GM12878 (cell line): ENCODE measurements at regions not wholly inside any gene's neighbourhood (a gene's known extent, or its start where the extent isn't known, plus 50 kb on each side); places are given as distances from the start of the nearest gene placed in this dataset.

Experiments
- ATAC-seq: fragments of 200-7000 bp; cut with Tn5 transposase; 3 replicates; pipeline ENCODE4 v1.9.1; 2020; ENCODE audit warnings: mild to moderate bottlenecking, moderate library complexity
- BruUV-seq: library from RNA; stranded (reverse); fragments of 400-500 nt; replicated peaks from 2 replicates; lab custom pipeline; 2021; lab: Mats Ljungman, UMichigan
- CTCF ChIA-PET: fragments of 300-600 bp; sonication (Branson Sonifier 250); formaldehyde crosslinking; extraction: SDS; loops from one replicate; lab custom pipeline; 2021; ENCODE audit warnings: inconsistent platforms; lab: Yijun Ruan, JAX
- POLR2A ChIA-PET: fragments of 350-600 bp; formaldehyde crosslinking; extraction: SDS; loops from one replicate; lab custom pipeline; 2021; ENCODE audit warnings: inconsistent platforms; lab: Charles Lee
- RAD21 ChIA-PET: fragments of 300-600 bp; sonication (Branson Sonifier 250); formaldehyde crosslinking; loops from one replicate; lab custom pipeline; 2023; ENCODE audit warnings: antibody characterized with exemption; ENCODE audit not compliant: unreplicated experiment; lab: Charles Lee
- SMC1A ChIA-PET: fragments of 300-600 bp; sonication (Branson Sonifier 250); formaldehyde crosslinking; loops from one replicate; lab custom pipeline; 2023; ENCODE audit not compliant: unreplicated experiment, uncharacterized antibody; lab: Charles Lee
- DNase-seq: peaks from one replicate; pipeline ENCODE4 v3.0.0-alpha.2; 2011; ENCODE audit warnings: low read depth, low spot score
- FAIRE-seq: peaks from 3 replicates; lab custom pipeline; 2011; peaks lifted over from hg19 to GRCh38; lab: Jason Lieb, UNC
- H2AFZ ChIP-seq: 2 replicates; pipeline ENCODE4 v1.6.0; 2011; ENCODE audit warnings: low read depth, low read length, control low read depth; ENCODE audit not compliant: control insufficient read depth
- H3K27ac ChIP-seq: 2 replicates; pipeline ENCODE4 v1.5.1; 2011; ENCODE audit warnings: control low read depth; ENCODE audit not compliant: control insufficient read depth, insufficient read depth
- H3K27me3 ChIP-seq, 2 experiments: replicated peaks in 1 of 2; 2 replicates each; pipeline versions ENCODE4 v1.6.0 to v1.6.1; 2011; ENCODE audit warnings: low read length in 1 of 2; ENCODE audit not compliant: control insufficient read depth in 2 of 2, insufficient read depth in 2 of 2
- H3K36me3 ChIP-seq, 2 experiments: 2 replicates each; pipeline ENCODE4 v1.5.1; 2011; ENCODE audit warnings: low read length in 1 of 2; ENCODE audit not compliant: control insufficient read depth in 2 of 2, insufficient read depth in 2 of 2
- H3K4me1 ChIP-seq: 2 replicates; pipeline ENCODE4 v1.6.1; 2011; ENCODE audit warnings: mild to moderate bottlenecking, low read length, moderate library complexity, mixed read lengths; ENCODE audit not compliant: control insufficient read depth, insufficient read depth
- H3K4me2 ChIP-seq: 2 replicates; pipeline ENCODE4 v1.6.0; 2011; ENCODE audit warnings: control low read depth; ENCODE audit not compliant: control insufficient read depth, insufficient read depth
- H3K4me3 ChIP-seq: fragments of 200-600 bp; sonication (generic); 2 replicates; pipeline ENCODE4 v1.5.1; 2016
- H3K79me2 ChIP-seq: 2 replicates; pipeline ENCODE4 v1.6.0; 2011; ENCODE audit warnings: low read length; ENCODE audit not compliant: control insufficient read depth, insufficient read depth
- H3K9ac ChIP-seq: 2 replicates; pipeline ENCODE4 v1.8.0; 2011; ENCODE audit warnings: low read length, control low read depth, mixed read lengths; ENCODE audit not compliant: control insufficient read depth, insufficient read depth
- H3K9me3 ChIP-seq: replicated peaks from 3 replicates; pipeline ENCODE4 v1.5.1; 2011; ENCODE audit warnings: mild to moderate bottlenecking, low read length; ENCODE audit not compliant: control insufficient read depth, insufficient read depth
- H4K20me1 ChIP-seq: 2 replicates; pipeline ENCODE4 v1.6.0; 2011; ENCODE audit not compliant: control insufficient read depth, insufficient read depth
- EP300 ChIP-seq, 2 experiments: fragments of 150-350 bp in 1 of 2; IDR thresholded peaks; 2 replicates each; pipeline ENCODE4 v1.6.1; 2011 to 2012; ENCODE audit warnings: low read depth in 2 of 2, low read length in 2 of 2, borderline replicate concordance in 1 of 2, improper control_type of control experiment in 1 of 2, inconsistent platforms in 1 of 2; ENCODE audit not compliant: control insufficient read depth in 1 of 2
- EZH2 ChIP-seq: IDR thresholded peaks from 2 replicates; pipeline ENCODE4 v1.6.1; 2012; ENCODE audit warnings: low read depth, mild to moderate bottlenecking, control low read depth, inconsistent platforms, low read length, borderline replicate concordance; ENCODE audit not compliant: control insufficient read depth
- GABPA ChIP-seq: IDR thresholded peaks from 2 replicates; pipeline ENCODE4 v1.6.1; 2014; ENCODE audit warnings: antibody characterized with exemption, low read depth, mild to moderate bottlenecking, inconsistent platforms
- IKZF2 ChIP-seq, 2 experiments: fragments of 450-650 bp; IDR thresholded peaks; 2 replicates each; pipeline ENCODE4 v1.6.1; 2017; ENCODE audit warnings: mild to moderate bottlenecking in 2 of 2, moderate library complexity in 2 of 2
- POLR2AphosphoS2 ChIP-seq: IDR thresholded peaks from 2 replicates; pipeline ENCODE4 v1.6.1; 2011; ENCODE audit warnings: low read depth, mild to moderate bottlenecking, low read length, improper control_type of control experiment, moderate library complexity
- RAD51 ChIP-seq: fragments of 450-650 bp; IDR thresholded peaks from 2 replicates; pipeline ENCODE4 v1.6.1; 2016; ENCODE audit warnings: moderate library complexity, mild to moderate bottlenecking, inconsistent platforms
- RBBP5 ChIP-seq: fragments of 200-600 bp; sonication (generic); conservative IDR thresholded peaks from 2 replicates; pipeline ENCODE4 v1.6.1; 2016
- SMARCA5 ChIP-seq: fragments of 450-650 bp; IDR thresholded peaks from 2 replicates; pipeline ENCODE4 v1.6.1; 2017; ENCODE audit warnings: mild to moderate bottlenecking
- ZNF217 ChIP-seq: fragments of 450-650 bp; IDR thresholded peaks from 2 replicates; pipeline ENCODE4 v1.6.1; 2017; ENCODE audit warnings: antibody characterized with exemption, mild to moderate bottlenecking
- WGBS: methylation state at CpG from one replicate; pipeline ENCODE4 v1.1.6; 2016; ENCODE audit warnings: low lambda C conversion rate; ENCODE audit not compliant: insufficient replicate concordance, insufficient coverage; ENCODE audit errors: missing lambda C conversion rate; 5-methylcytosine and 5-hydroxymethylcytosine counted together
- in situ Hi-C: fragments of 300-500 bp; cut with MboI; formaldehyde crosslinking; loops from 9 replicates; pipeline ENCODE4 v1.14.3; 2018; ENCODE audit warnings: mixed read lengths
- intact Hi-C: fragments of 100-400 bp; cut with micrococcal nuclease; formaldehyde crosslinking; loops from one replicate; pipeline ENCODE4 v1.14.2; 2022; ENCODE audit not compliant: unreplicated experiment
- TF ChIP-seq, protein P1 (sequence below): fragments of 450-650 bp; IDR thresholded peaks from 2 replicates; pipeline ENCODE4 v1.6.1; 2017; ENCODE audit warnings: borderline replicate concordance
- TF ChIP-seq, protein P2 (sequence below): fragments of 450-650 bp; conservative IDR thresholded peaks from 2 replicates; pipeline ENCODE4 v1.6.1; 2017; ENCODE audit warnings: mild to moderate bottlenecking, moderate library complexity

DNA sequence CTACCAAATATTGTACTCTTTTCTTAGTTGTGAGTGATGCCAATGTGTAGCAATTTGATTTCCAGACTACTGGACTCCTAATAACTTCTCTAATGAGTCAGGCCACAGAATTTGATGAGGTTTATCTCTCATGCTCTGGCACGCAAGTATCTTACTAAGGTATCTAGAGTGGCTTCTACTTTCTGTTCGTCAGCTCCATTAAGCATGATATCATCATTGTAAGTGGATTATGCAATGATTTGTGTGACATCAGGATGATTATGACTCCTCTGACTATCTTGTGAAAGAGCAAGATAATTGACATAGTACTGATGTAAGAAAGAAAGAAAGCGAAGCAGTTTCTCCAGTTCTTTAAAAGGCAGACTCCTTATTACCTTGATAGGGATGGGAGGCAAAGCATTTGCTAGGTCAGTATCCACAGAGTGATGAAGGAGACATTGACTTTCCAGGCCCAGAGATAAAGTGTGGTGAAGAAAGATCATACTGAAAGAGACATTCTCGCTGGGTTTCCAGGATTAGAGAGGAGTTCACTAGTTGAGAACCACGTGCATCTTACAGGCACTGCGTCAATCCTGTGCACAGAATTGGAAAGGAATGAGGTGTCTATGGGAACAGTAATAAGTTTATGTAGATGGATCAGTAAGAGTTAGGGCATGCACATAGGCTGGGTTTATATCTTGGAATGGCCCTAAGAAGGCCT is 161.9 kb upstream of the STK26 start:
- H3K9ac ChIP-seq, result no peak overlapping the region
- ChIA-PET RAD21 (no interaction called here), SMC1A (no interaction called here), CTCF (interaction anchor here (1.1 kb wide), 1 partner anchor 20 kb away, joined by 3 read pairs; no protein-coding TSS in a partner anchor), POLR2A (no interaction called here)
- H3K4me1 ChIP-seq, result no peaks in the 10 kb centered on the region
- no TSS peak for BruUV-seq
- DNase-seq (no peak), FAIRE-seq (no peak), ATAC-seq (no peak)
- no peak overlapping the region for H3K4me3 ChIP-seq
- no peaks in the 10 kb centered on the region for H4K20me1 ChIP-seq
- in situ Hi-C loops (no loop called here), intact Hi-C loops (no loop called here)
- no peaks in the 10 kb centered on the region for H3K36me3 ChIP-seq
- TF ChIP-seq, protein P1, sequence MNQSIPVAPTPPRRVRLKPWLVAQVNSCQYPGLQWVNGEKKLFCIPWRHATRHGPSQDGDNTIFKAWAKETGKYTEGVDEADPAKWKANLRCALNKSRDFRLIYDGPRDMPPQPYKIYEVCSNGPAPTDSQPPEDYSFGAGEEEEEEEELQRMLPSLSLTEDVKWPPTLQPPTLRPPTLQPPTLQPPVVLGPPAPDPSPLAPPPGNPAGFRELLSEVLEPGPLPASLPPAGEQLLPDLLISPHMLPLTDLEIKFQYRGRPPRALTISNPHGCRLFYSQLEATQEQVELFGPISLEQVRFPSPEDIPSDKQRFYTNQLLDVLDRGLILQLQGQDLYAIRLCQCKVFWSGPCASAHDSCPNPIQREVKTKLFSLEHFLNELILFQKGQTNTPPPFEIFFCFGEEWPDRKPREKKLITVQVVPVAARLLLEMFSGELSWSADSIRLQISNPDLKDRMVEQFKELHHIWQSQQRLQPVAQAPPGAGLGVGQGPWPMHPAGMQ, result no peak
- H2AFZ ChIP-seq, result no peak overlapping the region
- H3K27ac ChIP-seq, result no peak overlapping the region
- peaks cover 0 to 2% of the 10 kb centered on the region in 2 experiments; a peak in 1 of 4 replicates for H3K27me3 ChIP-seq
- no peaks in the 10 kb centered on the region for H3K79me2 ChIP-seq
- H3K9me3 ChIP-seq, result no peaks in the 10 kb centered on the region
- no peak overlapping the region for H3K4me2 ChIP-seq
- 37% methylated on average over 6 of the region's 6 CpGs for WGBS

DNA sequence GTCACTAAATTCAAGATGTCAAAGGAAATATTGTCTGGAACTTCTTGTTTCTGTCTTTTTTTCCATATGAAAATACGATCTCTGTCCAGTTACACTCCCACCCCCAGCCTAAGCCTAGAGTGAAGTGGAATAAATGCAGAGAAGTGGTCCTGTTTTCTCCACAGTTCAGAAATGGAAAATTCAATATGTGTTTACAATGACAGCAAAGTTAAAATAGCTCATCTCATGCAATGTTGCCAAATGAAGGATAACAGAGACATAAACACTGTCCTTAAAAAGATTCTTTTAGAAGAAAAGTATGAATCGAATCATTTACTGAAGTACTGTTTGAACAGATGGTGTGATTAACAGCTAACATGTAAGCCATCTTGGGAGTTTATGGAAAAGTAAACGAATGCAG is 160.8 kb upstream of the STK26 start:
- H3K4me2 ChIP-seq, result no peak overlapping the region
- H2AFZ ChIP-seq, result no peak overlapping the region
- DNase-seq, result no peak
- WGBS, result 7% methylated on average over 3 of the region's 3 CpGs
- no peak overlapping the region for H3K4me3 ChIP-seq
- RAD21 ChIA-PET, result no interaction called here
- no peaks in the 10 kb centered on the region for H3K36me3 ChIP-seq
- no peaks in the 10 kb centered on the region for H3K4me1 ChIP-seq
- ATAC-seq, result no peak
- SMC1A ChIA-PET, result interaction anchor here (1.9 kb wide), 1 partner anchor 17 kb away, joined by 4 read pairs; no protein-coding TSS in a partner anchor
- no peak overlapping the region for H3K27ac ChIP-seq
- H3K79me2 ChIP-seq, result no peaks in the 10 kb centered on the region
- CTCF ChIA-PET, result no interaction called here
- intact Hi-C loops (no loop called here), in situ Hi-C loops (no loop called here)
- H3K9me3 ChIP-seq, result no peaks in the 10 kb centered on the region
- H4K20me1 ChIP-seq, result no peaks in the 10 kb centered on the region
- FAIRE-seq, result no peak
- POLR2A ChIA-PET, result no interaction called here
- peaks cover 0 to 2% of the 10 kb centered on the region in 2 experiments; a peak in 1 of 4 replicates for H3K27me3 ChIP-seq
- H3K9ac ChIP-seq, result no peak overlapping the region
- BruUV-seq, result no TSS peak
- TF ChIP-seq GABPA (no peak), POLR2AphosphoS2 (no peak), EZH2 (no peak), RAD51 (no peak), RBBP5 (no peak), ZNF217 (no peak), SMARCA5 (no peak), EP300 (IDR thresholded peaks at IDR 0.05; ENCODE audit: borderline replicate concordance in 1 of 2, control insufficient read depth in 1 of 2, low read depth in 2 of 2, low read length in 2 of 2) (no peak), IKZF2 (IDR thresholded peaks at IDR 0.05) (no peak)
- TF ChIP-seq, protein P2, sequence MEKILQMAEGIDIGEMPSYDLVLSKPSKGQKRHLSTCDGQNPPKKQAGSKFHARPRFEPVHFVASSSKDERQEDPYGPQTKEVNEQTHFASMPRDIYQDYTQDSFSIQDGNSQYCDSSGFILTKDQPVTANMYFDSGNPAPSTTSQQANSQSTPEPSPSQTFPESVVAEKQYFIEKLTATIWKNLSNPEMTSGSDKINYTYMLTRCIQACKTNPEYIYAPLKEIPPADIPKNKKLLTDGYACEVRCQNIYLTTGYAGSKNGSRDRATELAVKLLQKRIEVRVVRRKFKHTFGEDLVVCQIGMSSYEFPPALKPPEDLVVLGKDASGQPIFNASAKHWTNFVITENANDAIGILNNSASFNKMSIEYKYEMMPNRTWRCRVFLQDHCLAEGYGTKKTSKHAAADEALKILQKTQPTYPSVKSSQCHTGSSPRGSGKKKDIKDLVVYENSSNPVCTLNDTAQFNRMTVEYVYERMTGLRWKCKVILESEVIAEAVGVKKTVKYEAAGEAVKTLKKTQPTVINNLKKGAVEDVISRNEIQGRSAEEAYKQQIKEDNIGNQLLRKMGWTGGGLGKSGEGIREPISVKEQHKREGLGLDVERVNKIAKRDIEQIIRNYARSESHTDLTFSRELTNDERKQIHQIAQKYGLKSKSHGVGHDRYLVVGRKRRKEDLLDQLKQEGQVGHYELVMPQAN, result no peak
